Trophoblast cell (in vitro differentiated cells and primary cell): ENCODE measurements at regions not wholly inside any gene's neighbourhood (a gene's known extent, or its start where the extent isn't known, plus 50 kb on each side); places are given as distances from the start of the nearest gene placed in this dataset.

Experiments
- DNase-seq, 2 donors: peaks; one replicate each; pipeline ENCODE4 v3.0.0-alpha.2; 2016
- H2AFZ ChIP-seq: 2 replicates; pipeline ENCODE4 v1.6.1; 2013; ENCODE audit warnings: low read length, moderate library complexity, mild to moderate bottlenecking; ENCODE audit not compliant: insufficient read depth, poor library complexity
- H2AK5ac ChIP-seq: 2 replicates; pipeline ENCODE4 v1.6.1; 2013; ENCODE audit warnings: mild to moderate bottlenecking, low read length
- H2BK120ac ChIP-seq: 2 replicates; pipeline ENCODE4 v1.6.1; 2013; ENCODE audit warnings: low read length, mild to moderate bottlenecking, moderate library complexity; ENCODE audit not compliant: insufficient read depth, poor library complexity
- H2BK12ac ChIP-seq: 2 replicates; pipeline ENCODE4 v1.6.1; 2013; ENCODE audit warnings: mild to moderate bottlenecking, low read length, moderate library complexity
- H2BK5ac ChIP-seq: 2 replicates; pipeline ENCODE4 v1.6.1; 2013; ENCODE audit warnings: low read length, low read depth, moderate library complexity, mild to moderate bottlenecking; ENCODE audit not compliant: poor library complexity
- H3K14ac ChIP-seq: 2 replicates; pipeline ENCODE4 v1.6.1; 2013; ENCODE audit warnings: mild to moderate bottlenecking, low read length
- H3K18ac ChIP-seq: 2 replicates; pipeline ENCODE4 v1.6.1; 2013; ENCODE audit warnings: mild to moderate bottlenecking, low read length
- H3K23ac ChIP-seq: 2 replicates; pipeline ENCODE4 v1.6.1; 2013; ENCODE audit warnings: low read length
- H3K27ac ChIP-seq: 2 replicates; pipeline ENCODE4 v1.5.1; 2013; ENCODE audit warnings: low read depth, mild to moderate bottlenecking, inconsistent platforms, low read length, moderate library complexity
- H3K27me3 ChIP-seq: 2 replicates; pipeline ENCODE4 v1.6.1; 2013; ENCODE audit warnings: inconsistent platforms, mild to moderate bottlenecking, low read length, moderate library complexity; ENCODE audit not compliant: insufficient read depth
- H3K36me3 ChIP-seq, 2 experiments: 1 replicate in 1 of 2; 2 replicates in 1 of 2; pipeline ENCODE4 v1.6.1; 2013; ENCODE audit warnings: low read length in 2 of 2, mild to moderate bottlenecking in 2 of 2, moderate library complexity in 1 of 2; ENCODE audit not compliant: insufficient read depth in 2 of 2, control insufficient read depth in 1 of 2
- H3K4ac ChIP-seq: 2 replicates; pipeline ENCODE4 v1.6.1; 2013; ENCODE audit warnings: low read depth, mild to moderate bottlenecking, low read length, moderate library complexity
- H3K4me1 ChIP-seq, 2 experiments: 1 replicate in 1 of 2; 2 replicates in 1 of 2; pipeline ENCODE4 v1.6.1; 2013; ENCODE audit warnings: low read length in 2 of 2, mild to moderate bottlenecking in 2 of 2, moderate library complexity in 1 of 2; ENCODE audit not compliant: insufficient read depth in 2 of 2, control insufficient read depth in 1 of 2
- H3K4me2 ChIP-seq: 2 replicates; pipeline ENCODE4 v1.6.1; 2013; ENCODE audit warnings: inconsistent platforms, mild to moderate bottlenecking, low read length, moderate library complexity
- H3K4me3 ChIP-seq: 2 replicates; pipeline ENCODE4 v1.5.1; 2013; ENCODE audit warnings: mild to moderate bottlenecking, low read depth, low read length, inconsistent platforms
- H3K79me1 ChIP-seq: one replicate; pipeline ENCODE4 v1.6.1; 2013; ENCODE audit warnings: low read length
- H3K79me2 ChIP-seq: 2 replicates; pipeline ENCODE4 v1.6.1; 2013; ENCODE audit warnings: low read length, mild to moderate bottlenecking; ENCODE audit not compliant: control insufficient read depth, insufficient read depth, poor library complexity
- H3K9ac ChIP-seq: 2 replicates; pipeline ENCODE4 v1.6.1; 2013; ENCODE audit warnings: mild to moderate bottlenecking, low read length
- H3K9me3 ChIP-seq: 2 replicates; pipeline ENCODE4 v1.6.1; 2013; ENCODE audit warnings: low read depth, mild to moderate bottlenecking, control low read depth, inconsistent platforms, low read length; ENCODE audit not compliant: insufficient read depth
- H4K12ac ChIP-seq: 2 replicates; pipeline ENCODE4 v1.6.1; 2013; ENCODE audit warnings: low read depth, mild to moderate bottlenecking, low read length, moderate library complexity
- H4K8ac ChIP-seq: 2 replicates; pipeline ENCODE4 v1.6.1; 2013; ENCODE audit warnings: low read depth, mild to moderate bottlenecking, low read length, moderate library complexity
- H4K91ac ChIP-seq: one replicate; pipeline ENCODE4 v1.6.1; 2013; ENCODE audit warnings: low read depth, mild to moderate bottlenecking, low read length, moderate library complexity
- WGBS: extraction: QIAGEN DNeasy Blood & Tissue Kit; methylation state at CpG from one replicate; pipeline ENCODE4 v1.1.7; 2013; ENCODE audit warnings: missing lambda C conversion rate; ENCODE audit not compliant: insufficient read length, insufficient coverage; ENCODE audit errors: extremely low coverage; 5-methylcytosine and 5-hydroxymethylcytosine counted together

GRCh38 chr13:102460806-102461205, 59.0 kb upstream of the FGF14 start:
- peak; percentile 88 to 89 for DNase-seq
- H3K23ac ChIP-seq, result no peak overlapping the region
- no peak overlapping the region for H2AFZ ChIP-seq
- H3K4me1 ChIP-seq, result no peaks in the 10 kb centered on the region
- H3K27ac ChIP-seq, result no peak overlapping the region
- H3K4me3 ChIP-seq, result no peak overlapping the region
- H3K4ac ChIP-seq, result no peak overlapping the region
- no peak overlapping the region for H2BK5ac ChIP-seq
- H3K9me3 ChIP-seq, result peaks cover 2% of the 10 kb centered on the region
- H3K79me1 ChIP-seq, result no peaks in the 10 kb centered on the region
- H4K12ac ChIP-seq, result no peak overlapping the region
- no peak overlapping the region for H4K91ac ChIP-seq
- H3K36me3 ChIP-seq, result no peaks in the 10 kb centered on the region
- H3K27me3 ChIP-seq, result no peaks in the 10 kb centered on the region
- H2AK5ac ChIP-seq, result no peak overlapping the region
- no peak overlapping the region for H2BK120ac ChIP-seq
- H3K9ac ChIP-seq, result no peak overlapping the region
- H2BK12ac ChIP-seq, result no peak overlapping the region
- no peak overlapping the region for H3K18ac ChIP-seq
- H4K8ac ChIP-seq, result no peak overlapping the region
- H3K79me2 ChIP-seq, result no peaks in the 10 kb centered on the region
- WGBS, result no CpG with 5 or more reads among the region's 7 CpGs
- no peak overlapping the region for H3K4me2 ChIP-seq
- no peak overlapping the region for H3K14ac ChIP-seq

DNA sequence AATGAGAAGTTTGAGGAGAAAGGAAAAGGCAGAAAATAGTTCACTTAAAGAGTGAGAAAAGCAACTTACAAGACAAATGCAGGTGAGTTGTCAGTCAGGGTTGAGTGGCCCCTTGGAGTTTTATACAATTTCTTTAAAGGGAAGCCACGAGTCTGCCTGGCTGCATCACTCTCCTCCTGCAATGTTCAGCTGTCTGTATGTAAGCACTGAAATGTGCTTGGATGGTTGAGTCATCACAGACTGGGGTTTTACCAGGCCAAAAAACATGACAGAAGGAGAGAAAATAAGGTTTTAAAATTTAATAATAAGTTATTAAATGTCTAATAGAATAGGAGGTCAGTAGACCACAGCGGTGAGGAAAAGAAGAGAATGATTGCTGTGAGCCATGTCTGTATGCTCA, 51.0 kb upstream of the FGF14 start:
- no peak overlapping the region for H2AFZ ChIP-seq
- H4K91ac ChIP-seq, result no peak overlapping the region
- H4K8ac ChIP-seq, result no peak overlapping the region
- no peaks in the 10 kb centered on the region for H3K79me2 ChIP-seq
- no peak for DNase-seq
- no peak overlapping the region for H3K14ac ChIP-seq
- H3K27me3 ChIP-seq, result no peaks in the 10 kb centered on the region
- 100% methylated on average over 1 of the region's 2 CpGs for WGBS
- no peak overlapping the region for H3K9ac ChIP-seq
- no peak overlapping the region for H2BK120ac ChIP-seq
- H2AK5ac ChIP-seq, result no peak overlapping the region
- H3K4ac ChIP-seq, result no peak overlapping the region
- H3K9me3 ChIP-seq, result no peaks in the 10 kb centered on the region
- no peak overlapping the region for H3K27ac ChIP-seq
- H2BK5ac ChIP-seq, result no peak overlapping the region
- H3K79me1 ChIP-seq, result no peaks in the 10 kb centered on the region
- no peak overlapping the region for H3K4me3 ChIP-seq
- H3K23ac ChIP-seq, result no peak overlapping the region
- H3K36me3 ChIP-seq, result no peaks in the 10 kb centered on the region
- H3K18ac ChIP-seq, result no peak overlapping the region
- H2BK12ac ChIP-seq, result no peak overlapping the region
- H3K4me1 ChIP-seq, result no peaks in the 10 kb centered on the region
- no peak overlapping the region for H3K4me2 ChIP-seq
- no peak overlapping the region for H4K12ac ChIP-seq
